BLaER1 treated with 17β-estradiol and CSF1 and Interleukin-3, amounts not matched to agents 10 nM and 100 nM (cell line): ENCODE measurements at regions not wholly inside any gene's neighbourhood (a gene's known extent, or its start where the extent isn't known, plus 50 kb on each side); places are given as distances from the start of the nearest gene placed in this dataset.
"Not testable (repeated sequence)": the region's sequence is repeated elsewhere in the genome, so short reads cannot be mapped to it uniquely, and the experiment has no call there.

Source experiments
- H3K27ac ChIP-seq, 11 experiments: shearing (Covaris generic); formaldehyde crosslinking; 2 replicates each; pipeline ENCODE4 v1.8.1; 2022
- H3K27me3 ChIP-seq, 11 experiments: shearing (Covaris generic); formaldehyde crosslinking; 2 replicates each; pipeline ENCODE4 v1.8.1; 2022
- H3K36me3 ChIP-seq, 11 experiments: shearing (Covaris generic); formaldehyde crosslinking; 2 replicates each; pipeline ENCODE4 v1.8.1; 2022
- H3K4me1 ChIP-seq, 10 experiments: shearing (Covaris generic); formaldehyde crosslinking; 2 replicates each; pipeline ENCODE4 v1.8.1; 2022
- H3K4me2 ChIP-seq, 11 experiments: shearing (Covaris generic); formaldehyde crosslinking; 2 replicates each; pipeline ENCODE4 v1.8.1; 2022
- H3K4me3 ChIP-seq, 10 experiments: shearing (Covaris generic); formaldehyde crosslinking; 2 replicates each; pipeline ENCODE4 v1.8.1; 2022
- H3K9ac ChIP-seq, 11 experiments: shearing (Covaris generic); formaldehyde crosslinking; 2 replicates each; pipeline ENCODE4 v1.8.1; 2022
- H3K9me3 ChIP-seq, 11 experiments: shearing (Covaris generic); formaldehyde crosslinking; replicated peaks in 1 of 11; 2 replicates each; pipeline ENCODE4 v1.8.1; 2022
- H4K20me1 ChIP-seq, 11 experiments: shearing (Covaris generic); formaldehyde crosslinking; 2 replicates each; pipeline ENCODE4 v1.8.1; 2022
- Cebpa-rat ChIP-seq, 11 experiments: shearing (Covaris generic); IDR thresholded peaks; 2 replicates each; pipeline ENCODE4 v1.8.1; 2022

DNA sequence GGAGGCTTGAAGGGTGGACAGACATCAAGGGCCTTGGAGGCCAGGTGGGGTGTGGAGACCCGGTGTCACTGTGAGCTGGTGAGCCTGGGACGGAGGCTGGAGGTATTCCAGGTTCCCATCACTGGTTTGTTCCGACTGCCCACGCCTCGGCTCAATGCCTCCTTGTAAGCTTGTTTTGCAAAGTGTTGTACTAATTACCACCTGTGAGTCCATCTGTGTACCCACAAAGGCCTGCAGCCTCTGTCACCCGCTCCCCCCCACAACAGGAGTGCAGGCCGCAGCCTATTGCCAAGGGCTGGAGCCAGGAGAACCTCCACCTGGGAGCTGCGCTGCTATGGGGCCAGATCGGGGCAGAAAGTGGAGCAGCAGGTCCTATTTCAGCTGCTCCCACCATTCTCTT is 521.8 kb upstream of the DPP6 start:
- H3K36me3 ChIP-seq: no peaks in the 10 kb centered on the region
- no peaks in the 10 kb centered on the region for H3K9me3 ChIP-seq

DNA sequence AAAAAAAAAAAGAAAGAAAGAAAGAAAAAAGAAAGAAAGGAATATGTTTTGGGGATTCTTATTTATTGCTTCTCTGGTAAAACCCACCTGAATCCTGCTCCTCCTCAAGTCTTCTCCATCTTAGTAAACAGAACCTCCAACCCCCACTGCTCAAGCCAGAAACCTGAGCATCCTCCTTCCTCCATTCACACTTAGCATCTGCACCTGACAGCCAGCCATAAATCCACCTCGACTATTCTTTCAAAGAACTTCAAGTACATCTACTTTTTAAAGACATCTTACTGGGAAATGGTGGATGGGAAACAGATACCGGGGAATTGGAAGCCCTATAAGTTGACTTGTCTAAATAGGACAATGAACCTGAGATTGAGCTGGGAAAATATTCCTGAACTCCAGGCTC is 519.9 kb upstream of the DPP6 start:
- peaks cover 0 to 6% (median 2%) of the 10 kb centered on the region in 10 experiments; a peak in 5 of 20 replicates for H3K4me1 ChIP-seq

More for the DNA sequence above, 521.8 kb upstream of the DPP6 start:
- H3K4me3 ChIP-seq: no peak overlapping the region
- TF ChIP-seq Cebpa-rat (IDR thresholded peaks at IDR 0.05): no peak
- H3K4me1 ChIP-seq: peaks cover 0 to 6% (median 2%) of the 10 kb centered on the region in 10 experiments; a peak in 5 of 20 replicates
- H3K9ac ChIP-seq: no peak overlapping the region
- no peaks in the 10 kb centered on the region for H4K20me1 ChIP-seq
- no peaks in the 10 kb centered on the region for H3K27me3 ChIP-seq
- H3K4me2 ChIP-seq: no peak overlapping the region
- no peak overlapping the region for H3K27ac ChIP-seq

DNA sequence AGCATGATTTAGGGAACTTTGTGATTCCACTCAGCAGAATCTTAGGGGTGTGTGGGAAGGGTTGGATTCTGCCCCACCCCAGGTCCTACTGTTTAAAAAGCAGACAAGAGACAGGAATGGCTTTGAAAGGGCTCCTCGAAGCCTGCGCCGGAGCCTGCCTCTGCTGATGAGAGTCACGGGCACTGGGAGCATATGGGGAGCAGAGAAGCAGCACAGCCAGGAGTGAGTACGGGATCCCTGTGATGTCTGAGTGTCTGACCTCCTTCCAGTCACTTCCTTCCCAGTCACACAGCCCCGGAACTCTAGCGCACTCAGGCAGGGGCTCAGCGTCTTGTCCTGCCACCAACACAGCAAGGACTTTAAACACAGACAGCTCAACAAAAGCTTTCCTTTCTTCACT is 514.9 kb upstream of the DPP6 start:
- H3K9me3 ChIP-seq: no peaks in the 10 kb centered on the region
- H3K4me3 ChIP-seq: no peak overlapping the region
- no peaks in the 10 kb centered on the region for H3K27me3 ChIP-seq
- no peak overlapping the region for H3K4me2 ChIP-seq
- no peaks in the 10 kb centered on the region for H4K20me1 ChIP-seq
- no peak overlapping the region for H3K27ac ChIP-seq
- no peaks in the 10 kb centered on the region for H3K4me1 ChIP-seq
- no peak overlapping the region for H3K9ac ChIP-seq
- no peaks in the 10 kb centered on the region for H3K36me3 ChIP-seq
- TF ChIP-seq Cebpa-rat (IDR thresholded peaks at IDR 0.05): no peak

More for the DNA sequence above, 519.9 kb upstream of the DPP6 start:
- no peak for TF ChIP-seq Cebpa-rat (IDR thresholded peaks at IDR 0.05)
- no peak overlapping the region for H3K4me2 ChIP-seq
- H3K4me3 ChIP-seq: no peak overlapping the region
- no peaks in the 10 kb centered on the region for H3K9me3 ChIP-seq
- H3K9ac ChIP-seq: no peak overlapping the region
- no peak overlapping the region for H3K27ac ChIP-seq
- H3K27me3 ChIP-seq: no peaks in the 10 kb centered on the region
- no peaks in the 10 kb centered on the region for H3K36me3 ChIP-seq
- H4K20me1 ChIP-seq: no peaks in the 10 kb centered on the region

DNA sequence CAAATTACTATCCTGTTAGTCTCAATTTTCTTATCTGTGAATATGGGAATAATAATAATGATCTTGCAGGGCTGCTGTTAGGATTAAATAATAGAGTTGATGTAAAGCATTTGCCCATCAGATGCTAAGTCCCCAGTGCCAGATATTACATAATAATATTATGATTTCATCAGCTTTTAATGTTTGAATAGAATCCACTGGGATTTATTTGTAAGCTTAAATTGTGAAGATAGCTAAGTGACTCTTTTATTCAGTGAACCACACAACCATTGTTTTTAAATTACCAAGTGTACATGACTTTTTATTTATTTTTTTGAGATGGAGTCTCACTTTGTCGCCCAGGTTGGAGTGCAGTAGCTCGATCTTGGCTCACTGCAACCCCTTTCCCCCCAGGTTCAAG is 510.3 kb upstream of the DPP6 start:
- Histone ChIP-seq H3K9me3 (no peaks in the 10 kb centered on the region), H4K20me1 (no peaks in the 10 kb centered on the region), H3K4me1 (no peaks in the 10 kb centered on the region), H3K27me3 (no peaks in the 10 kb centered on the region), H3K4me3 (no peak overlapping the region), H3K27ac (no peak overlapping the region), H3K9ac (no peak overlapping the region), H3K4me2 (no peak overlapping the region), H3K36me3 (no peaks in the 10 kb centered on the region)
- no peak for TF ChIP-seq Cebpa-rat (IDR thresholded peaks at IDR 0.05)

DNA sequence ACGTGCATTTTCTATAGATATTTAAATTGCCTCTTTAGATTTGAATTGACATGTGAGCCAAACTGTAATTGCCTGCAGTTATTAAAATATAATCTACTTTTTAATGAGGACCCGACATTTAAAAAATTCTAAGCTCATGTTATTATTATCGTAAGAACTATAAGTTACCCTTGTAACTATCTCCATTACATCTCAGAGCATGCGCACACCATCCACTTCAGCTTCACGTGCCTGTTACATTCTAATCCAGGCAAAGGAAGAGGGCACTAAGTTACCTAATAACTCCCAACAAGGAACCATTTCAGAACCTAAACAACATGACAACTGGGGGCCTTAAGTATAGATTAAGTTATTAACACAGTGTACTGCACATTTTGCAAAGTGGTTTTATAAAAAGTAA is 509.0 kb upstream of the DPP6 start:
- H3K9me3 ChIP-seq: peaks cover 0 to 10% (median 9%) of the 10 kb centered on the region in 11 experiments; a peak in 14 of 22 replicates

DNA sequence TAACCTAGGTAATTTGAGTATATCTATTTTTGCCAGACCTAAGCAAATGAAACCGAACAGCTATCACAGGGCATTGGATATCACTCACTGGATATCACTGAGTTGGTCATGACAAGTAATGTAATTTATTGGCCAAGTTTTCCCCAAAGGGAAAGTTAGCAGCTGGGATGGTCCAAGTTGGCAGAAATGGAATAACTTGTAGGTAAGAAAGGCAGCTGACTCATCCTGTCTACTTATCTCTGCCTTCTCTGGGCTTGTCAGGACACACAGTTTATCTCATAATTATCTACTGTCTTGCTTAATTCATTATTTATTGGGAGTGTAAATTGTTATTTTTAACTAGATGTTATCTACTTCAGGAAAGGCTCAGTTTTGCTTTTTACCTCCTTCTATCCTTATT is 502.0 kb upstream of the DPP6 start:
- Histone ChIP-seq H3K9me3 (peaks cover 0 to 15% (median 9%) of the 10 kb centered on the region in 11 experiments; a peak in 14 of 22 replicates), H3K27ac (no peak overlapping the region), H4K20me1 (no peaks in the 10 kb centered on the region), H3K4me1 (no peaks in the 10 kb centered on the region), H3K36me3 (no peaks in the 10 kb centered on the region), H3K4me2 (no peak overlapping the region), H3K4me3 (no peak overlapping the region), H3K27me3 (no peaks in the 10 kb centered on the region), H3K9ac (no peak overlapping the region)
- no peak for TF ChIP-seq Cebpa-rat (IDR thresholded peaks at IDR 0.05)

More for the DNA sequence above, 509.0 kb upstream of the DPP6 start:
- no peaks in the 10 kb centered on the region for H3K27me3 ChIP-seq
- H4K20me1 ChIP-seq: no peaks in the 10 kb centered on the region
- H3K9ac ChIP-seq: no peak overlapping the region
- H3K27ac ChIP-seq: no peak overlapping the region
- no peaks in the 10 kb centered on the region for H3K4me1 ChIP-seq
- no peak overlapping the region for H3K4me2 ChIP-seq
- H3K36me3 ChIP-seq: no peaks in the 10 kb centered on the region
- TF ChIP-seq Cebpa-rat (IDR thresholded peaks at IDR 0.05): no peak
- H3K4me3 ChIP-seq: no peak overlapping the region

DNA sequence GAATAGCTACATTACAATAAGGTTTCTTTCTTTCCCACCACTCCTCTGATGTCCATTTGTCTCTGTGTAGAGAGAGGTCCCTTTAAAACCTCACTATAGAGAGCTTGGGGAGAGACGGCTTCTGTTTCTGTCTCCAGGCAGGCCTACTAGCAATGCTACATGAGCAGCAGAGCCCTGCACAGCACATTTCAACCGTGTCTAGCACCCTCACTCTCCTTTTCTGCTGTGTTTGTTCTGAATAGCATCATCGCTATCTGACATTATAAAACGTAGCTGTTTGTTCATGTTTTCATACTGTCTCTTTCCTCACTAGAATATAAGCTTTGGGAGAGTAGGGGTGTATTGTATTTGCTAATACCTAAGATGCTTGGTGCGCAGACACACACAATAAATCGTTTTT is 487.8 kb upstream of the DPP6 start:
- H3K36me3 ChIP-seq: no peaks in the 10 kb centered on the region
- no peak overlapping the region for H3K4me3 ChIP-seq
- no peak overlapping the region for H3K4me2 ChIP-seq
- H3K27ac ChIP-seq: no peak overlapping the region
- H4K20me1 ChIP-seq: no peaks in the 10 kb centered on the region
- H3K27me3 ChIP-seq: no peaks in the 10 kb centered on the region; a peak in 1 of 22 replicates
- no peak overlapping the region for H3K9ac ChIP-seq
- H3K4me1 ChIP-seq: no peaks in the 10 kb centered on the region
- H3K9me3 ChIP-seq: peaks cover 30 to 39% (median 31%) of the 10 kb centered on the region in 11 experiments
- TF ChIP-seq Cebpa-rat (IDR thresholded peaks at IDR 0.05): no peak

DNA sequence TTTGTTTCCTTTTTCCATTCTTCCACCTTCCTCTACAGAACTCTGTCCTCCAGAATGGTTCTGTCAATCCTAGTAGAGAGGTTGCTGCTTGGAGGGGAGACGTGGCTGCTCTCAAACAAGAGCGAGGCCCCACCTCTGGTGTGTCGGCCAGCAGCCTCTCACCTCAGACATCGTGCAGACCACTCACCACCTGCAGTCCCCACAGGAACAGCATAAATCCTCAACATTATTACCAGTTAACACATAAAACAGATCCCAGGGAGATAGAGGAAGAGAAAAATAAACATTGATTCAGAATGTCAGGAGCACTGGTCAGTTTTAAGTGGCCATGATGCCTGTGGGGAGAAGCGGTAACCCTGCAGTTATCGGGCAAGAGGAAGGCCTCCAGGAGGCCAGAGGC is 485.9 kb upstream of the DPP6 start:
- H3K4me2 ChIP-seq: no peak overlapping the region
- no peaks in the 10 kb centered on the region for H4K20me1 ChIP-seq
- H3K27me3 ChIP-seq: no peaks in the 10 kb centered on the region; a peak in 1 of 22 replicates
- no peak overlapping the region for H3K9ac ChIP-seq
- H3K4me3 ChIP-seq: no peak overlapping the region
- H3K4me1 ChIP-seq: no peaks in the 10 kb centered on the region
- H3K9me3 ChIP-seq: peaks cover 38 to 48% (median 41%) of the 10 kb centered on the region in 11 experiments
- TF ChIP-seq Cebpa-rat (IDR thresholded peaks at IDR 0.05): no peak
- no peaks in the 10 kb centered on the region; a peak in 1 of 22 replicates for H3K36me3 ChIP-seq
- no peak overlapping the region for H3K27ac ChIP-seq

DNA sequence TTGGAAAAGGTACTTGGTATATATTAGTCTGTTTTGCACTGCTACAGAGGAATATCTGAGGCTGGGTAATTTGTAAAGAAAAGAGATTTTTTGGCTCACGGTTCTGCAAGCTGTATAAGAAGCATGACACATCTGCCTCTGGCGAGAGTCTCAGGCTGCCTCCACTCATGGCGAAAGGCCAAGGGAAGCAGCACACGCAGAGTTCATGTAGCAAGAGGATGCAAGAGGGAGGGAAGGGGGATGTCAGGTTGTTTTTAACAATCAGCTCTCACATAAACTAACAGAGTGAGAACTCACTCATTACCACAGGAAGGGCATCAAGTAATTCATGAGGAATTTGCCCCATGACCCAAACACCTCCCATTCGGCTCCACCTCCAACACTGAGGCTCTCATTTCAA is 484.8 kb upstream of the DPP6 start:
- H3K9ac ChIP-seq: no peak overlapping the region
- H3K27me3 ChIP-seq: no peaks in the 10 kb centered on the region; a peak in 1 of 22 replicates
- no peak overlapping the region for H3K4me2 ChIP-seq
- no peaks in the 10 kb centered on the region; a peak in 1 of 22 replicates for H3K36me3 ChIP-seq
- H3K9me3 ChIP-seq: peaks cover 48 to 59% (median 50%) of the 10 kb centered on the region in 11 experiments
- no peak overlapping the region for H3K27ac ChIP-seq
- no peak for TF ChIP-seq Cebpa-rat (IDR thresholded peaks at IDR 0.05)
- no peak overlapping the region for H3K4me3 ChIP-seq
- no peaks in the 10 kb centered on the region for H4K20me1 ChIP-seq
- no peaks in the 10 kb centered on the region for H3K4me1 ChIP-seq

DNA sequence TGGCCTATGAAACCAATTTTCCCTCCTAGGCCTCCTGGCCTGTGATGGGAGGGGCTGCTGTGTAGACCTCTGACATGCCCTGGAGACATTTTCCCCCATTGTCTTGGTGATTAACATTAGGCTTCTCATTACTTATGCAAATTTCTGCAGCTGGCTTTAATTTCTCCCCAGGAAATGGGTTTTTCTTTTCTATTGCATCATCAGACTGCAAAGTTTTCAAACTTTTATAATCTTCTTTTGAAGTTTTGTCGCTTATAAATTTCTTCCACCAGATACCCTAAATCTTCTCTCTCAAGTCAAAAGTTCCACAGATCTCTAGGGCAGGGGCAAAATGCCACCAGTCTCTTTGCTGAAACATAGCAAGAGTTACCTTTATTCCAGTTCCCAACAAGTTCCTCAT is 482.7 kb upstream of the DPP6 start:
- not testable (repeated sequence) for H3K9ac ChIP-seq, H4K20me1 ChIP-seq, H3K4me3 ChIP-seq, H3K27ac ChIP-seq, H3K4me2 ChIP-seq, H3K36me3 ChIP-seq, H3K4me1 ChIP-seq, H3K27me3 ChIP-seq
- peaks cover 48 to 72% (median 58%) of the 10 kb centered on the region in 11 experiments for H3K9me3 ChIP-seq
